Stimulated activated CD8-positive, alpha-beta memory T cell treated with anti-CD3 and anti-CD28 coated beads, Interleukin-15, amount 100 ng/mL, for 48 hours (primary cell): ENCODE measurements at regions not wholly inside any gene's neighbourhood (a gene's known extent, or its start where the extent isn't known, plus 50 kb on each side); places are given as distances from the start of the nearest gene placed in this dataset.
"Not testable (repeated sequence)": the region's sequence is repeated elsewhere in the genome, so short reads cannot be mapped to it uniquely, and the experiment has no call there.

Source experiments
- DNase-seq, 2 donors: peaks; one replicate each; pipeline ENCODE4 v3.0.0-alpha.2; 2020; ENCODE audit warnings: low read depth in 2 of 2

GRCh38 chr16:9343276-9343675 is 251.8 kb downstream of the HAPSTR1 start:
- DNase-seq, result no peak

- no peak for DNase-seq
Measured at GRCh38 chr16:9344508-9344907, 253.1 kb downstream of the HAPSTR1 start.

GRCh38 chr16:9345046-9345445 is 253.6 kb downstream of the HAPSTR1 start:
- no peak for DNase-seq

- DNase-seq, result no peak
Measured at GRCh38 chr16:9345880-9346279, 254.4 kb downstream of the HAPSTR1 start.

GRCh38 chr16:9348912-9349311 is 257.5 kb downstream of the HAPSTR1 start:
- no peak for DNase-seq

- not testable (repeated sequence) for DNase-seq
Measured at GRCh38 chr16:9349373-9349960, 258.0 kb downstream of the HAPSTR1 start.

- DNase-seq, result not testable (repeated sequence)
Measured at GRCh38 chr16:9350119-9350799, 258.8 kb downstream of the HAPSTR1 start.

- DNase-seq, result no peak
Measured at GRCh38 chr16:9351440-9351839, 260.0 kb downstream of the HAPSTR1 start.

GRCh38 chr16:9351841-9352434 is 260.5 kb downstream of the HAPSTR1 start:
- no peak for DNase-seq

GRCh38 chr16:9357829-9358228 is 266.4 kb downstream of the HAPSTR1 start:
- no peak for DNase-seq

- DNase-seq, result no peak
Measured at GRCh38 chr16:9360075-9360474, 268.6 kb downstream of the HAPSTR1 start.

- DNase-seq, result no peak
Measured at GRCh38 chr16:9362050-9362449, 270.6 kb downstream of the HAPSTR1 start.

- DNase-seq, result no peak
Measured at GRCh38 chr16:9362604-9363003, 271.2 kb downstream of the HAPSTR1 start.

- DNase-seq, result no peak
Measured at GRCh38 chr16:9363520-9363919, 272.1 kb downstream of the HAPSTR1 start.

GRCh38 chr16:9364721-9365369 is 273.4 kb downstream of the HAPSTR1 start:
- DNase-seq, result no peak

- DNase-seq, result no peak
Measured at GRCh38 chr16:9365370-9365728, 273.9 kb downstream of the HAPSTR1 start.

GRCh38 chr16:9366048-9366969 is 274.9 kb downstream of the HAPSTR1 start:
- DNase-seq, result no peak

- no peak for DNase-seq
Measured at GRCh38 chr16:9370061-9370491, 278.6 kb downstream of the HAPSTR1 start.

- no peak for DNase-seq
Measured at GRCh38 chr16:9371713-9372448, 280.4 kb downstream of the HAPSTR1 start.

GRCh38 chr16:9372934-9373890 is 281.8 kb downstream of the HAPSTR1 start:
- DNase-seq, result no peak
